ENCODE measurements at regions not wholly inside any gene's neighbourhood (a gene's known extent, or its start where the extent isn't known, plus 50 kb on each side); places are given as distances from the start of the nearest gene placed in this dataset.

DNA sequence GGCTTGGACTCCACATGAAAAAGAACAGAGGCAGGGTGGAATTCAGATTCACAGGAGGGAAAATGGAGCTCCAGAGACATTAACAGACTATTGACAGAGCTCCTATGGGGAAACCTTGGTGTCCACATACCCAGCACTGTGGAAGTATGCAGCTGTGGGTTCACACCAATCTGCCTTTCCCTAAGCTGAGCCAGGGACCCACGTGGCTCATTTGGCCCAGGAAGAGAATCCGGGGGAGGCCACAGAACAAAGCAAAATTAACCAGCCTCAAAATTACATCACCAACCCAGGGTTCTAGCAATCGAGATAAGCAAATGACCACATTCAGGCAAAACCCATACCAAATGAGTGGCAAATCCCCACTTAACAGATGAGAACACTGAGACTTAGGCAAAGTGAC lies 105.8 kb upstream of the TWIST2 start (continued):
- TF ChIP-seq EGR2 (tag by site-specific recombination; IDR thresholded peaks at IDR 0.05; ENCODE audit: low read depth) (no peak), ZIC2 (tag by site-specific recombination; IDR thresholded peaks at IDR 0.05) (no peak)
- TF ChIP-seq, protein P1, sequence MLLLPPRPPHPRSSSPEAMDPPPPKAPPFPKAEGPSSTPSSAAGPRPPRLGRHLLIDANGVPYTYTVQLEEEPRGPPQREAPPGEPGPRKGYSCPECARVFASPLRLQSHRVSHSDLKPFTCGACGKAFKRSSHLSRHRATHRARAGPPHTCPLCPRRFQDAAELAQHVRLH (tag by site-specific recombination; IDR thresholded peaks at IDR 0.05): no peak

DNA sequence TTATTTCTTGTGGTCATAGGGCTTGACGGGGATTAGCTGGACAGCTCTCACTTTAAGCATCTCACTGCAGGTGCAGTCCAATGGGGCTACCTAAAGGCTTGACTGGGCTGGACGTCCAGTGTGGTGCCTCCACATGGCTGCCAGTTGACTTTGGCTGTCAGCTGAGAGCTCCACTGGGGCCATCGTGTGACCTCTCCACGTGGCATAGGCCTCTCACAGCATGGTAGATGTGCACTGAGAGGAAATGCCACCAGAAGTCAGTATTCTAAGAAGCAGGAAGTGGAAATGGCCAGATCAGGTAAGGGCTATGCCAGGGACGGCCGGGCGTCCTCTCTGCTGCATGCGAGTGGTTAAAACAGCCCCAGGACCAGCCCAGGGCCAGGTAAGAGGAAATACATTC lies 105.2 kb upstream of the TWIST2 start:
- Histone ChIP-seq H3K36me3 (ENCODE audit: control insufficient read depth in 2 of 2, insufficient read depth in 1 of 2, low read length in 2 of 2) (no peaks in the 10 kb centered on the region), H3K4me1 (ENCODE audit: control insufficient read depth, insufficient read depth, low read length) (no peaks in the 10 kb centered on the region), H3K27ac (ENCODE audit: extremely low read depth, low read depth, low read length) (no peak overlapping the region), H3K9me3 (ENCODE audit: control insufficient read depth, insufficient read depth, low read depth, low read length) (no peaks in the 10 kb centered on the region), H3K4me3 (ENCODE audit: low read depth, low read length) (no peak overlapping the region)
- POLR2A ChIA-PET: no interaction called here
- TF ChIP-seq ZXDB (tag by site-specific recombination; IDR thresholded peaks at IDR 0.05) (no peak), ZNF544 (tag by site-specific recombination; IDR thresholded peaks at IDR 0.05) (no peak), IKZF3 (tag by site-specific recombination; IDR thresholded peaks at IDR 0.05) (no peak), ZNF114 (tag by site-specific recombination; IDR thresholded peaks at IDR 0.05) (no peak), GLIS1 (tag by site-specific recombination; IDR thresholded peaks at IDR 0.05) (no peak)
- TF ChIP-seq, protein P2, sequence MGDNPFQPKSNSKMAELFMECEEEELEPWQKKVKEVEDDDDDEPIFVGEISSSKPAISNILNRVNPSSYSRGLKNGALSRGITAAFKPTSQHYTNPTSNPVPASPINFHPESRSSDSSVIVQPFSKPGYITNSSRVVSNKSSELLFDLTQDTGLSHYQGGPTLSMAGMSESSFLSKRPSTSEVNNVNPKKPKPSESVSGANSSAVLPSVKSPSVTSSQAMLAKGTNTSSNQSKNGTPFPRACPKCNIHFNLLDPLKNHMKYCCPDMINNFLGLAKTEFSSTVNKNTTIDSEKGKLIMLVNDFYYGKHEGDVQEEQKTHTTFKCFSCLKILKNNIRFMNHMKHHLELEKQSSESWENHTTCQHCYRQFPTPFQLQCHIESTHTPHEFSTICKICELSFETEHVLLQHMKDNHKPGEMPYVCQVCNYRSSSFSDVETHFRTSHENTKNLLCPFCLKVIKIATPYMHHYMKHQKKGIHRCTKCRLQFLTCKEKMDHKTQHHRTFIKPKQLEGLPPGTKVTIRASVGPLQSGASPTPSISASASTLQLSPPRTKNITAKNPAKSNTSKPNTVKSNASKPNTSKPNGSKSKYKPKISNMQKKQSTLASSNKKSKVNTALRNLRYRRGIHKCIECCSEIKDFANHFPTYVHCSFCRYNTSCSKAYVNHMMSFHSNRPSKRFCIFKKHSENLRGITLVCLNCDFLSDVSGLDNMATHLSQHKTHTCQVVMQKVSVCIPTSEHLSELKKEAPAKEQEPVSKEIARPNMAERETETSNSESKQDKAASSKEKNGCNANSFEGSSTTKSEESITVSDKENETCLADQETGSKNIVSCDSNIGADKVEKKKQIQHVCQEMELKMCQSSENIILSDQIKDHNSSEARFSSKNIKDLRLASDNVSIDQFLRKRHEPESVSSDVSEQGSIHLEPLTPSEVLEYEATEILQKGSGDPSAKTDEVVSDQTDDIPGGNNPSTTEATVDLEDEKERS (tag by site-specific recombination; IDR thresholded peaks at IDR 0.05): no peak
- CTCF ChIA-PET: no interaction called here

DNA sequence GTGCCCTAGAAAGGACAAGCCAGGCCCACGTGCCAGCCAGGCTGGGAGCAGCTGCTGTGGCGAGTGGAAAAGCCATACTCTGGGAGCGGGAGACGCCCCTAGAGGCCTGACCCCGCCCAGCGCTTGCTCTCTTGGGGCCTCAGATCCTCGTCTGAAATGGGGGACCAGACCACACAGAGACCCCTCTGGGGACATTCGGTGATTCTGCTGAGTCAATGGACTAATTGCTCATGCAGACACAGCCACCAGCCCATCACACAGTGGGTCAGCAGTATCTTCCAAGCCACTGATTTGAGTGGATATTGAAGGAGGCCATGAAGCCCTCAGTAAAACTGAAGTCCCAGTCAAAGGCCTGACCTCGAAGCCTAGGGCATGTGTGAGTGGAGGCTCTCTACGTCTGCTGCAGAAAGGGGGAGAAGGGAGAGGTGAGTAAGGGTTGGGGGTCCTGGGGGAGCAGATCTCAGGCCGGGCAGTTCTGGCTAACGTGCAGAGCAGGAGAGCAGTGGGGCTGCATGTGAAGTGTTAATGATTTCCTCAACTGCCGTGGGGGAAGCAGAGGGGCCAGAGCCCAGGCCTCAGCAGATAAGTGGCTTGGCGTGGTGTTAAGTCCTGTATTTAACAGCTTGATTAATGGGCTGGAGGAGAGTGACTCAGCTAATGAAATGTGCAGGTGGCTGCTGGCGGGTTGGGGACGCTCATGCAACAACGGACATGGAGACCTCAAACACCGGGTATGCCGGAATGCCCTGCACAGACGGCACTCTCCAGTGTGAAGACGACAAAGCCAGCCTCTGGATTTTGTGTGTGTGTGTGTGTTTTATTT lies 104.4 kb upstream of the TWIST2 start:
- CTCF ChIA-PET: no interaction called here
- H3K4me1 ChIP-seq (ENCODE audit: control insufficient read depth, insufficient read depth, low read length): no peaks in the 10 kb centered on the region
- no peaks in the 10 kb centered on the region for H3K36me3 ChIP-seq (ENCODE audit: control insufficient read depth in 2 of 2, insufficient read depth in 1 of 2, low read length in 2 of 2)
- H3K27ac ChIP-seq (ENCODE audit: extremely low read depth, low read depth, low read length): no peak overlapping the region
- POLR2A ChIA-PET: no interaction called here
- H3K9me3 ChIP-seq (ENCODE audit: control insufficient read depth, insufficient read depth, low read depth, low read length): no peaks in the 10 kb centered on the region
- no peak overlapping the region for H3K4me3 ChIP-seq (ENCODE audit: low read depth, low read length)
- TF ChIP-seq ZNF600 (tag by site-specific recombination; IDR thresholded peaks at IDR 0.05): no peak
- no peak for TF ChIP-seq ZNF146 (tag by site-specific recombination; IDR thresholded peaks at IDR 0.05)
- no peak for TF ChIP-seq ZNF366 (tag by site-specific recombination; conservative IDR thresholded peaks at IDR 0.05)
- TF ChIP-seq, protein P3, sequence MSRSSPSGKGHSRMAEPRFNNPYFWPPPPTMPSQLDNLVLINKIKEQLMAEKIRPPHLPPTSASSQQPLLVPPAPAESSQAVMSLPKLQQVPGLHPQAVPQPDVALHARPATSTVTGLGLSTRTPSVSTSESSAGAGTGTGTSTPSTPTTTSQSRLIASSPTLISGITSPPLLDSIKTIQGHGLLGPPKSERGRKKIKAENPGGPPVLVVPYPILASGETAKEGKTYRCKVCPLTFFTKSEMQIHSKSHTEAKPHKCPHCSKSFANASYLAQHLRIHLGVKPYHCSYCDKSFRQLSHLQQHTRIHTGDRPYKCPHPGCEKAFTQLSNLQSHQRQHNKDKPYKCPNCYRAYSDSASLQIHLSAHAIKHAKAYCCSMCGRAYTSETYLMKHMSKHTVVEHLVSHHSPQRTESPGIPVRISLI (tag by site-specific recombination; IDR thresholded peaks at IDR 0.05): no peak
- no peak for TF ChIP-seq ZBTB20 (tag by site-specific recombination; IDR thresholded peaks at IDR 0.05)
- TF ChIP-seq SCRT2 (tag by site-specific recombination; IDR thresholded peaks at IDR 0.05): no peak
- TF ChIP-seq ZNF394 (tag by site-specific recombination; IDR thresholded peaks at IDR 0.05; ENCODE audit: borderline replicate concordance): no peak

DNA sequence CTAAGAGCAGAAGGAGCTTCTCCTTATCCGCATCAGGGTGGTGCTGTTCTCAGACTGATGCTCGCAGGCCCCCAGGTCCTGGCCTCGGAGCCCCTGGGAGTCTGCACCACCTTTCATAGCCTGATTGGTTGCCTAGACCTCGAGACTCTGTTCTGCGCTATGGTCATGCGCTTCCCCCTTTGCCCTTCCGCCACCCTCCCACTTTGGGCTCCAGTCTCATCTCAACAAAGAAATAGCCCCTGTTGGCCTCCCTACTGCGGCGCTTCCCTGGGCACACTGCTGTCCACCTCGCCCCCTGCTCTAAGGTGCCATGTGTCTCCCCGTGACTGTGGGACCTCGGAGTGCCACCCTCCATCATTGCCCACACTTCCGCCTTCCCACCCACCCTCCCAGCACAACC lies 102.9 kb upstream of the TWIST2 start:
- Histone ChIP-seq H3K27ac (ENCODE audit: extremely low read depth, low read depth, low read length) (no peak overlapping the region), H3K36me3 (ENCODE audit: control insufficient read depth in 2 of 2, insufficient read depth in 1 of 2, low read length in 2 of 2) (no peaks in the 10 kb centered on the region), H3K9me3 (ENCODE audit: control insufficient read depth, insufficient read depth, low read depth, low read length) (no peaks in the 10 kb centered on the region), H3K4me3 (ENCODE audit: low read depth, low read length) (no peak overlapping the region), H3K4me1 (ENCODE audit: control insufficient read depth, insufficient read depth, low read length) (no peaks in the 10 kb centered on the region)
- TF ChIP-seq KLF8 (tag by site-specific recombination; IDR thresholded peaks at IDR 0.05) (no peak), ZNF324 (tag by site-specific recombination; IDR thresholded peaks at IDR 0.05) (no peak)
- TF ChIP-seq, protein P4, sequence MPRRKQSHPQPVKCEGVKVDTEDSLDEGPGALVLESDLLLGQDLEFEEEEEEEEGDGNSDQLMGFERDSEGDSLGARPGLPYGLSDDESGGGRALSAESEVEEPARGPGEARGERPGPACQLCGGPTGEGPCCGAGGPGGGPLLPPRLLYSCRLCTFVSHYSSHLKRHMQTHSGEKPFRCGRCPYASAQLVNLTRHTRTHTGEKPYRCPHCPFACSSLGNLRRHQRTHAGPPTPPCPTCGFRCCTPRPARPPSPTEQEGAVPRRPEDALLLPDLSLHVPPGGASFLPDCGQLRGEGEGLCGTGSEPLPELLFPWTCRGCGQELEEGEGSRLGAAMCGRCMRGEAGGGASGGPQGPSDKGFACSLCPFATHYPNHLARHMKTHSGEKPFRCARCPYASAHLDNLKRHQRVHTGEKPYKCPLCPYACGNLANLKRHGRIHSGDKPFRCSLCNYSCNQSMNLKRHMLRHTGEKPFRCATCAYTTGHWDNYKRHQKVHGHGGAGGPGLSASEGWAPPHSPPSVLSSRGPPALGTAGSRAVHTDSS (tag by site-specific recombination; IDR thresholded peaks at IDR 0.05): no peak
- ChIA-PET CTCF (no interaction called here), POLR2A (no interaction called here)
